ENCODE measurements at regions not wholly inside any gene's neighbourhood (a gene's known extent, or its start where the extent isn't known, plus 50 kb on each side); places are given as distances from the start of the nearest gene placed in this dataset.

DNA sequence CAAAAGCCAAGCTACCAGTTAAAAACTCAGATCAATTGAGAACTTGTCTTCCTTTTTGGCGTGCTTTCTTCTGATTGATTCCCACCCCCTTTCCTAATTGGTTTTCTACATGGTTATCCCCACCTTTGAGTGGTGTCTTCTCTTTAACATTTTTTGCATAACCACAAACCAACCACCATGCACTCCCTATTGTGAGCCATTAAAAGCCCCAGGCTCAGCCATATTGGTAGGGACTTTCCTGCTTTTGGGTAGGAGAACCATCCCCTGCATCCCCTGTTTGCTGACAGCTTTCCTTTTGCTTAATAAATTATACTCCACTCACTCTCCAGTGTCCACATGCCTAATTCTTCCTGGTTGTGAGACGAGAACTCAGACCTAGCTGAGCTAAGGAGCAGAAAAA is 1651.4 kb upstream of the IGFBP7 start:
- Histone ChIP-seq H3K4me1 (no peaks in the 10 kb centered on the region), H3K27me3 (no peaks in the 10 kb centered on the region), H3K27ac (no peak overlapping the region), H3K9me3 (no peaks in the 10 kb centered on the region), H3K4me3 (no peak overlapping the region), H3K36me3 (no peaks in the 10 kb centered on the region)
- DNase-seq, result no peak
- 83 to 89% (median 87%) methylated on average over 2 of the region's 2 CpGs for WGBS, 4 donors
- TF ChIP-seq, protein P1, sequence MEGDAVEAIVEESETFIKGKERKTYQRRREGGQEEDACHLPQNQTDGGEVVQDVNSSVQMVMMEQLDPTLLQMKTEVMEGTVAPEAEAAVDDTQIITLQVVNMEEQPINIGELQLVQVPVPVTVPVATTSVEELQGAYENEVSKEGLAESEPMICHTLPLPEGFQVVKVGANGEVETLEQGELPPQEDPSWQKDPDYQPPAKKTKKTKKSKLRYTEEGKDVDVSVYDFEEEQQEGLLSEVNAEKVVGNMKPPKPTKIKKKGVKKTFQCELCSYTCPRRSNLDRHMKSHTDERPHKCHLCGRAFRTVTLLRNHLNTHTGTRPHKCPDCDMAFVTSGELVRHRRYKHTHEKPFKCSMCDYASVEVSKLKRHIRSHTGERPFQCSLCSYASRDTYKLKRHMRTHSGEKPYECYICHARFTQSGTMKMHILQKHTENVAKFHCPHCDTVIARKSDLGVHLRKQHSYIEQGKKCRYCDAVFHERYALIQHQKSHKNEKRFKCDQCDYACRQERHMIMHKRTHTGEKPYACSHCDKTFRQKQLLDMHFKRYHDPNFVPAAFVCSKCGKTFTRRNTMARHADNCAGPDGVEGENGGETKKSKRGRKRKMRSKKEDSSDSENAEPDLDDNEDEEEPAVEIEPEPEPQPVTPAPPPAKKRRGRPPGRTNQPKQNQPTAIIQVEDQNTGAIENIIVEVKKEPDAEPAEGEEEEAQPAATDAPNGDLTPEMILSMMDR (IDR thresholded peaks at IDR 0.05), result no peak
- TF ChIP-seq POLR2A (IDR thresholded peaks at IDR 0.05), result no peak
- no peak for ATAC-seq
- intact Hi-C loops (cut with DNase I), result no loop called here

DNA sequence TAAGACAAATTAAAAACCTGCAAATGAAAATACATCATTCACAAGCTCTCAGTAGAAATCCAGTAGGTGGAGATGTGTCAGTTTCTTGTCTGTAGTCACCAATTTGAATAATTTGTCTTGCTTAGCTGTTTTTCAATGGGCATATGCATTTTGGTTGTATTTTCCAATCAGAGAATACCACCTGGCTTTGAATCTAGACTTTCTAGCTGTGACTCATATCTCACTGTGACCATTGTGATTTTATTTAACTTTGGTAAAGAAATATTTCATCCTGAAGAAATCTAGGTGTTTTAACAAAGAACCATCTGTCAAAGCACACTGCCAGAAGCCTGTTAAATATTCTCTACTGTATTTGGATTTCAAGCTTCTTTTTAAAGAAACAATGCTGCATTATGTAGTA is 1650.6 kb upstream of the IGFBP7 start:
- no peak overlapping the region for H3K4me3 ChIP-seq
- no peaks in the 10 kb centered on the region for H3K36me3 ChIP-seq
- H3K9me3 ChIP-seq, result no peaks in the 10 kb centered on the region
- no peak for ATAC-seq
- no peaks in the 10 kb centered on the region for H3K4me1 ChIP-seq
- H3K27ac ChIP-seq, result no peak overlapping the region
- no peaks in the 10 kb centered on the region for H3K27me3 ChIP-seq
- TF ChIP-seq POLR2A (IDR thresholded peaks at IDR 0.05), result no peak
- TF ChIP-seq, protein P1 (IDR thresholded peaks at IDR 0.05), result no peak
- intact Hi-C loops (cut with DNase I), result no loop called here
- DNase-seq, result no peak

DNA sequence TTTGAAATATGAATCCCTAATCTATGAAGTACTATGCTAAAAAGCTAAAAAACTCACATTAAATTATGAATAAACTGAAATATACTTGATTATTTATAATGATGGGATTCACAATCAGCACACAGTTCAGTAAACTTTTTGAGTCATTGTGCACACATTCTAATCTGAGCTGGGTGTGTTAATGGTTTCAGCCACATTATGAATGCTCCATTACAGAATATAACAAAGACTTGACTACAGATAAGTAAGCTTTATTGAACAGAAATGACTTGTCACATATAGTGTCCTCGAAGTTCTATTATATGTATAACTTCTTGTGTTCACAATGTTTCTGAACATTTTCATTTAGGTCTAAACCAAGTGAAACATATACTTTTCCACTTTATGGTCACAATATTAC is 1649.9 kb upstream of the IGFBP7 start:
- no peaks in the 10 kb centered on the region for H3K4me1 ChIP-seq
- no peak overlapping the region for H3K27ac ChIP-seq
- H3K4me3 ChIP-seq, result no peak overlapping the region
- DNase-seq (no peak), ATAC-seq (no peak)
- WGBS, 4 donors, result 68 to 78% (median 71%) methylated on average over 1 of the region's 1 CpG
- intact Hi-C loops (cut with DNase I), result no loop called here
- H3K27me3 ChIP-seq, result no peaks in the 10 kb centered on the region
- no peaks in the 10 kb centered on the region for H3K9me3 ChIP-seq
- no peak for TF ChIP-seq POLR2A (IDR thresholded peaks at IDR 0.05)
- TF ChIP-seq, protein P1 (IDR thresholded peaks at IDR 0.05), result no peak
- H3K36me3 ChIP-seq, result no peaks in the 10 kb centered on the region

DNA sequence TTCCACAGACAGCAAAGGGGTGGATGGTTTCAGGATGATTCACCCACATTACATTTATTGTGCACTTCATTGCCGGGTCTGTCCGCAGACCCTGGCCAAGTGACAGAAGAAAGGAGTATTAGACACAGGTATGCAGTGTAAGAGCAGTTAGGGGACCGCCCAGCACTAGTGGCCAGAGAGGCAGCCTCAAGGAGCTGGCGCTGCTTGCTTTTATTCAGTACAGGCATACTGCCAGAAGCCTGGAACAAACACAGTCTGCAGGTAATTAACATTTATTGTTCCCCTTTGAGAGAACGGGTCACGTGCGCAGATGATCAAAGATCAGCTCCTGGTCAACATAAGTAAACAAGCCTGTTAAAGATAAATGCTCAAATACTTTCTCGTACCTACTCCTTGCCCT is 1639.0 kb upstream of the IGFBP7 start:
- Histone ChIP-seq H3K27ac (no peak overlapping the region), H3K9me3 (no peaks in the 10 kb centered on the region), H3K27me3 (no peaks in the 10 kb centered on the region), H3K4me1 (no peaks in the 10 kb centered on the region), H3K4me3 (no peak overlapping the region), H3K36me3 (no peaks in the 10 kb centered on the region)
- DNase-seq (no peak), ATAC-seq (no peak)
- WGBS, 4 donors, result 75 to 86% (median 82%) methylated on average over 8 of the region's 8 CpGs
- TF ChIP-seq, protein P1 (IDR thresholded peaks at IDR 0.05), result no peak
- TF ChIP-seq POLR2A (IDR thresholded peaks at IDR 0.05), result no peak
- intact Hi-C loops (cut with DNase I), result no loop called here

All from heart left ventricle (tissue), 16 donors.